ENCODE measurements at regions not wholly inside any gene's neighbourhood (a gene's known extent, or its start where the extent isn't known, plus 50 kb on each side); places are given as distances from the start of the nearest gene placed in this dataset.

GRCh38 chr11:19557720-19558140 lies 154.9 kb upstream of the NAV2 start:
- DNase-seq, result peak; percentile 49

- no peak for DNase-seq
These were observed 155.5 kb upstream of the NAV2 start for GRCh38 chr11:19557185-19557584.

GRCh38 chr11:19555266-19555665 lies 157.4 kb upstream of the NAV2 start:
- no peak for DNase-seq

- DNase-seq, result peak; percentile 73
These were observed 158.8 kb upstream of the NAV2 start for GRCh38 chr11:19553683-19554333.

GRCh38 chr11:19552656-19553260 lies 159.9 kb upstream of the NAV2 start:
- DNase-seq, result no peak

GRCh38 chr11:19552161-19552560 lies 160.5 kb upstream of the NAV2 start:
- DNase-seq, result peak; percentile 81

GRCh38 chr11:19551457-19551856 lies 161.2 kb upstream of the NAV2 start:
- no peak for DNase-seq

- DNase-seq, result no peak
These were observed 165.6 kb upstream of the NAV2 start for GRCh38 chr11:19547044-19547443.

- no peak for DNase-seq
These were observed 166.3 kb upstream of the NAV2 start for GRCh38 chr11:19546325-19546724.

GRCh38 chr11:19541521-19542049 lies 171.1 kb upstream of the NAV2 start:
- no peak for DNase-seq

- DNase-seq, result no peak
These were observed 172.8 kb upstream of the NAV2 start for GRCh38 chr11:19539861-19540260.

GRCh38 chr11:19537803-19538453 lies 174.7 kb upstream of the NAV2 start:
- no peak for DNase-seq

- no peak for DNase-seq
These were observed 176.5 kb upstream of the NAV2 start for GRCh38 chr11:19536131-19536530.

GRCh38 chr11:19530505-19530904 lies 182.1 kb upstream of the NAV2 start:
- DNase-seq, result no peak

GRCh38 chr11:19526119-19526518 lies 186.5 kb upstream of the NAV2 start:
- no peak for DNase-seq

- DNase-seq, result no peak
These were observed 186.9 kb upstream of the NAV2 start for GRCh38 chr11:19525714-19526113.

GRCh38 chr11:19525276-19525675 lies 187.4 kb upstream of the NAV2 start:
- no peak for DNase-seq

GRCh38 chr11:19524171-19524671 lies 188.4 kb upstream of the NAV2 start:
- DNase-seq, result peak; percentile 93

- no peak for DNase-seq
These were observed 192.0 kb upstream of the NAV2 start for GRCh38 chr11:19520681-19521080.

GRCh38 chr11:19519912-19520641 lies 192.6 kb upstream of the NAV2 start:
- no peak for DNase-seq

- DNase-seq, result no peak
These were observed 193.3 kb upstream of the NAV2 start for GRCh38 chr11:19519353-19519752.

- no peak for DNase-seq
These were observed 199.4 kb upstream of the NAV2 start for GRCh38 chr11:19513253-19513652.

- no peak for DNase-seq
These were observed 200.0 kb upstream of the NAV2 start for GRCh38 chr11:19512618-19513017.

All from NCI-H1694 treated with DMSO at 0.1 percent for 48 hours (cell line).